Neuronal stem cell (in vitro differentiated cells): ENCODE measurements at regions not wholly inside any gene's neighbourhood (a gene's known extent, or its start where the extent isn't known, plus 50 kb on each side); places are given as distances from the start of the nearest gene placed in this dataset.

Experiments used
- DNase-seq: peaks from one replicate; pipeline ENCODE4 v3.0.0-alpha.2; 2013; ENCODE audit warnings: low spot score
- H2AFZ ChIP-seq: one replicate; pipeline ENCODE4 v1.6.1; 2013; ENCODE audit warnings: mild to moderate bottlenecking, low read length, inconsistent platforms
- H2AK5ac ChIP-seq: 2 replicates; pipeline ENCODE4 v1.6.1; 2013; ENCODE audit warnings: low read depth, mild to moderate bottlenecking, inconsistent platforms, low read length, moderate library complexity, mixed read lengths
- H2BK120ac ChIP-seq: 2 replicates; pipeline ENCODE4 v1.6.1; 2013; ENCODE audit warnings: low read depth, mild to moderate bottlenecking, inconsistent platforms, low read length, moderate library complexity, mixed read lengths
- H2BK12ac ChIP-seq: one replicate; pipeline ENCODE4 v1.6.1; 2013; ENCODE audit warnings: low read length, inconsistent platforms
- H2BK15ac ChIP-seq: 2 replicates; pipeline ENCODE4 v1.6.1; 2013; ENCODE audit warnings: mild to moderate bottlenecking, low read length, inconsistent platforms, mixed read lengths
- H2BK5ac ChIP-seq: one replicate; pipeline ENCODE4 v1.6.1; 2013; ENCODE audit warnings: inconsistent platforms, mild to moderate bottlenecking, low read length, moderate library complexity
- H3K14ac ChIP-seq: one replicate; pipeline ENCODE4 v1.6.1; 2013; ENCODE audit warnings: low read length, inconsistent platforms
- H3K18ac ChIP-seq: 2 replicates; pipeline ENCODE4 v1.6.1; 2013; ENCODE audit warnings: low read length, inconsistent platforms
- H3K23ac ChIP-seq: 2 replicates; pipeline ENCODE4 v1.6.1; 2013; ENCODE audit warnings: low read depth, mild to moderate bottlenecking, mixed read lengths, low read length, inconsistent platforms; ENCODE audit not compliant: poor library complexity
- H3K27ac ChIP-seq: replicated peaks from 3 replicates; pipeline ENCODE4 v1.5.1; 2013; ENCODE audit warnings: low read length, inconsistent platforms
- H3K27me3 ChIP-seq, 3 experiments: 2 replicates each; pipeline ENCODE4 v1.6.1; 2013; ENCODE audit warnings: low read length in 3 of 3, mild to moderate bottlenecking in 2 of 3, inconsistent platforms in 1 of 3, low read depth in 1 of 3, mixed read lengths in 1 of 3, moderate library complexity in 1 of 3; ENCODE audit not compliant: control insufficient read depth in 3 of 3, insufficient read depth in 3 of 3
- H3K36me3 ChIP-seq, 2 donors: replicated peaks in 1 of 2; 2 replicates each; pipeline ENCODE4 v1.6.1; 2013; ENCODE audit warnings: low read length in 2 of 2; ENCODE audit not compliant: control insufficient read depth in 2 of 2, insufficient read depth in 2 of 2
- H3K4ac ChIP-seq: 2 replicates; pipeline ENCODE4 v1.6.1; 2013; ENCODE audit warnings: inconsistent platforms, mild to moderate bottlenecking, low read length, moderate library complexity
- H3K4me1 ChIP-seq, 2 donors: 1 replicate in 1 of 2; 2 replicates in 1 of 2; pipeline ENCODE4 v1.6.1; 2013; ENCODE audit warnings: low read length in 2 of 2, low read depth in 1 of 2; ENCODE audit not compliant: control insufficient read depth in 2 of 2, insufficient read depth in 1 of 2
- H3K4me2 ChIP-seq: one replicate; pipeline ENCODE4 v1.6.1; 2013; ENCODE audit warnings: mild to moderate bottlenecking, low read length, inconsistent platforms; ENCODE audit not compliant: insufficient read depth, poor library complexity, severe bottlenecking
- H3K4me3 ChIP-seq, 2 donors: 2 replicates each; pipeline ENCODE4 v1.5.1; 2013; ENCODE audit warnings: low read length in 2 of 2, mild to moderate bottlenecking in 2 of 2, inconsistent platforms in 1 of 2, moderate library complexity in 1 of 2
- H3K79me1 ChIP-seq: one replicate; pipeline ENCODE4 v1.6.1; 2013; ENCODE audit warnings: low read depth, mild to moderate bottlenecking, inconsistent platforms, low read length, moderate library complexity
- H3K9ac ChIP-seq: one replicate; pipeline ENCODE4 v1.6.1; 2013; ENCODE audit warnings: mild to moderate bottlenecking, low read depth, low read length, inconsistent platforms; ENCODE audit not compliant: poor library complexity
- H3K9me3 ChIP-seq, 2 donors: replicated peaks in 1 of 2; 2 replicates each; pipeline versions ENCODE3 to v1.6.1; 2013; ENCODE audit warnings: low read length in 2 of 2, mild to moderate bottlenecking in 2 of 2, inconsistent platforms in 1 of 2, low read depth in 1 of 2, mixed read lengths in 1 of 2, moderate library complexity in 1 of 2; ENCODE audit not compliant: control insufficient read depth in 2 of 2, insufficient read depth in 1 of 2
- H4K8ac ChIP-seq: one replicate; pipeline ENCODE4 v1.6.1; 2013; ENCODE audit warnings: low read depth, mild to moderate bottlenecking, inconsistent platforms, low read length, moderate library complexity
- H4K91ac ChIP-seq: one replicate; pipeline ENCODE4 v1.6.1; 2013; ENCODE audit warnings: low read length, low read depth, mild to moderate bottlenecking, inconsistent platforms; ENCODE audit not compliant: poor library complexity
- WGBS, 2 donors: extraction: QIAGEN DNeasy Blood & Tissue Kit; methylation state at CpG; one replicate each; pipeline ENCODE4 v1.1.7; 2013; ENCODE audit warnings: missing lambda C conversion rate in 2 of 2, mixed read lengths in 1 of 2; ENCODE audit not compliant: insufficient read length in 2 of 2, insufficient replicate concordance in 1 of 2; ENCODE audit errors: extremely low coverage in 2 of 2; 5-methylcytosine and 5-hydroxymethylcytosine counted together

DNA sequence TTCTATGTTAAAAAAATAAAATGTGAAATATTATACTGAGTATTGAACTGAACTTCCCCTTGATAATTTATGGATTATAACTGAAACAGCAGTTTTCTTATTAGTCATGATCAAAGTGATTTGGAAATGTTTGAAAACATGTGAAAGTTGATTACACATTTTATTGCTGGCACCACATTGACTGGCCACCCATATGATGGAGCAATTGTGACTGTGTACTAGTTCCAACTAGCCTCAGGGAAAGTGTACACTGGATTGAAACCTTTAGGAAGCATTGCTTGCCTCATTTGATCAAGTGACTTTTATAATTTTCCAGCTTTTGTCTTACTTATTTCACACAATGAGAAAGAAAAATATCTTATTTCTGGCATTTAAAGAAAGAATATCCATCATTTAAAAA, 128.0 kb upstream of the ADGRL2 start:
- Histone ChIP-seq H3K4me1 (peaks cover 0 to 5% of the 10 kb centered on the region in 2 donors), H3K18ac (no peak overlapping the region), H2AK5ac (no peak overlapping the region), H4K91ac (no peak overlapping the region), H3K79me1 (peaks cover 1% of the 10 kb centered on the region), H3K9me3 (no peaks in the 10 kb centered on the region), H3K27ac (no peak overlapping the region), H3K4me3 (no peak overlapping the region), H3K9ac (no peak overlapping the region), H3K4ac (no peak overlapping the region), H4K8ac (no peak overlapping the region), H3K27me3 (no peaks in the 10 kb centered on the region), H3K23ac (no peak overlapping the region), H2BK15ac (no peak overlapping the region), H3K36me3 (no peaks in the 10 kb centered on the region), H3K14ac (no peak overlapping the region), H3K4me2 (no peak overlapping the region), H2BK120ac (no peak overlapping the region), H2BK12ac (no peak overlapping the region), H2BK5ac (no peak overlapping the region), H2AFZ (no peak overlapping the region)
- DNase-seq: no peak

DNA sequence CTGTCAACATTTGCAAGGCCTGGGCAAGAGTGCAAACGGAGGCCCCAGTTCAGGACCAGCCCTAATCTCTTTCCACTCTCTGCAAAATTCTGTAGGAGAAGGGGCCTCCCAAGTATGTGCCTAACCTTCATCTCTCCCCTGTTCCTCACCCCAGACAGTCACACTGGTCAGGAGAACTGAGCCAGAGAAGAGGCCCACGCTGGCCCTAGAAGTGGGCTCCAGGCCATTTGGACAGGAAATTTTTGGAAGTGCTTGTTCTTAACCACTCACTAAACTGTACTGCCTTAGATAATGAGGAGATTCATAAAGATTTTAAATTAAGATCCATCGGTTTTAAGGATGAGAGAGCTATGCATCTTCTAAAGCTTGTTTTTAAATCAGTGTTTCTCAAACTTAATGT, 129.7 kb upstream of the ADGRL2 start:
- no peak overlapping the region for H2BK5ac ChIP-seq

DNA sequence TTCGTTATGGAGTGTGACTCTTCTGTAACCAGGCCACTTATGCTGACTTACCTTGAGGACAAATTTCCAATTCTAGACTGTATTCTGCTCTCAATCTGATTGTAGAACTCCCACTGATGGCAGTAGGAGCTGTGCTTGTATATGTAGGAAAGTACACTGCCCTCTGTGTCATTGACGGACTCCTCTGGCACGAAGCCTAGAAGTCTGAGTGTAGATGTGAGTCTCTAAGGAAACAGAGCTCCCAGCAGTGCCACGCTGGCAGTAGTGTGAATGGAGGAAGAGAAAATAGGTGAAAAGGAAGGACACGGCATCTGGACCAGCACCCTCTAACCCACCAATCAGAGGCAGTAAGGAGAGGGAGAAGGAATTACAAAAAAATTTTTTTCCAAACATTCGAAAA, 130.4 kb upstream of the ADGRL2 start:
- no peak overlapping the region for H4K91ac ChIP-seq
- DNase-seq: no peak
- no peak overlapping the region for H2BK120ac ChIP-seq
- no peaks in the 10 kb centered on the region for H3K9me3 ChIP-seq
- H3K14ac ChIP-seq: no peak overlapping the region
- H3K27me3 ChIP-seq: no peaks in the 10 kb centered on the region
- no peak overlapping the region for H3K27ac ChIP-seq
- H2BK5ac ChIP-seq: no peak overlapping the region
- no CpG with 5 or more reads among the region's 6 CpGs for WGBS, 2 donors
- no peak overlapping the region for H2BK15ac ChIP-seq
- H3K18ac ChIP-seq: no peak overlapping the region
- no peak overlapping the region for H3K23ac ChIP-seq
- H3K4me3 ChIP-seq: no peak overlapping the region
- no peak overlapping the region for H3K4ac ChIP-seq
- H3K36me3 ChIP-seq: no peaks in the 10 kb centered on the region
- H3K4me2 ChIP-seq: no peak overlapping the region
- no peak overlapping the region for H2AFZ ChIP-seq
- peaks cover 2 to 5% of the 10 kb centered on the region in 2 donors for H3K4me1 ChIP-seq
- H3K9ac ChIP-seq: no peak overlapping the region
- no peak overlapping the region for H2AK5ac ChIP-seq
- H3K79me1 ChIP-seq: no peaks in the 10 kb centered on the region
- H4K8ac ChIP-seq: no peak overlapping the region
- H2BK12ac ChIP-seq: no peak overlapping the region

More for the DNA sequence above, 129.7 kb upstream of the ADGRL2 start:
- Histone ChIP-seq H4K8ac (no peak overlapping the region), H3K4me3 (no peak overlapping the region), H3K23ac (no peak overlapping the region), H3K79me1 (no peaks in the 10 kb centered on the region), H2AK5ac (no peak overlapping the region), H2AFZ (no peak overlapping the region), H3K4me2 (no peak overlapping the region), H3K4ac (no peak overlapping the region), H3K9ac (no peak overlapping the region), H2BK120ac (no peak overlapping the region), H3K36me3 (no peaks in the 10 kb centered on the region), H4K91ac (no peak overlapping the region), H2BK12ac (no peak overlapping the region), H3K27me3 (no peaks in the 10 kb centered on the region), H2BK15ac (no peak overlapping the region), H3K4me1 (peaks cover 2 to 5% of the 10 kb centered on the region in 2 donors), H3K14ac (no peak overlapping the region), H3K9me3 (no peaks in the 10 kb centered on the region), H3K18ac (no peak overlapping the region), H3K27ac (no peak overlapping the region)
- DNase-seq: no peak
- no CpG with 5 or more reads among the region's 3 CpGs for WGBS, 2 donors

DNA sequence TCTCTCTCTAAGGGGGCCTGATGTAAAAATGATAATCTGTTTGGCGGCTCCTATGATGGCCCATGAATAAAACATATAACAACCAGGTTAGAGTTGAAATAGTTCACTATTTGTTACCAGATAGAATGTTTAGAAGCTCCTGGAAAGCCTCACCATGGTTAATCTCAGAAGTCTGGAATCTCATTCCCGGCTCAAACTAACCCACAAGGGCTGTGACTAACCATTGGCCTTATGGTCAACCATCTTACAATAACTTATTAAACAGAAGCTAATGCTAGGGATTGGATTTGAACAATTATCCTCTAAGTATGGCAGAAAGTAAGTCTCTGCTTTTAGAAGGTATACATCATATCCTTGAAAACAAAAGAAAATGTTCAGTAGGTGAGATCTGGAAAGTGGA, 134.1 kb upstream of the ADGRL2 start:
- Histone ChIP-seq H2BK15ac (no peak overlapping the region), H2BK120ac (no peak overlapping the region), H3K27me3 (no peaks in the 10 kb centered on the region), H3K4me3 (no peak overlapping the region), H3K18ac (no peak overlapping the region), H2AFZ (no peak overlapping the region), H3K79me1 (no peaks in the 10 kb centered on the region), H2BK12ac (no peak overlapping the region), H4K8ac (no peak overlapping the region), H3K4me1 (peaks cover 2 to 8% of the 10 kb centered on the region in 2 donors), H3K27ac (no peak overlapping the region), H3K9me3 (no peaks in the 10 kb centered on the region), H3K23ac (no peak overlapping the region), H3K9ac (no peak overlapping the region), H3K36me3 (no peaks in the 10 kb centered on the region), H3K4ac (no peak overlapping the region), H2BK5ac (no peak overlapping the region), H4K91ac (no peak overlapping the region), H3K4me2 (no peak overlapping the region), H2AK5ac (no peak overlapping the region), H3K14ac (no peak overlapping the region)
- no CpG with 5 or more reads among the region's 2 CpGs for WGBS, 2 donors
- DNase-seq: no peak
